ENCODE measurements at regions not wholly inside any gene's neighbourhood (a gene's known extent, or its start where the extent isn't known, plus 50 kb on each side); places are given as distances from the start of the nearest gene placed in this dataset.

DNA sequence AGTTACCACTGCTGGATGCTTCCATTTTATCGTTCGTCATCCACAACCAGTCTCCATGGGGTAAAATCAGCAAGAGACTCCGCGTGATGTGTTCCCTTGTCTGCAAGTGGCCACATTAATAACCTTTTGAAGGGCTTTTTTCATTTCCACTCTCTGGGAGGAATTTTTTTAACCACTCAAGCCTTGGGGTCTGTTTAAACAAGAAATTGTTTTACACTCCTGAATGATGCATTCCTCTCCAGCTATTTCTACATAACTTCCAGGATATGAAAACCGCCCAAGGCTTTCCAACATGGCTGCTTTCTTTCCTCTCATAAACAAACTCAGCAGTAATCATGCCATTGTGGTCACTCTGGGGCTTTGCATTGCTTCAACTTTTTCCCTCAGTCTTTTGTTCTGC is 217.2 kb upstream of the DAPK1 start:
- no peak overlapping the region for H3K4me2 ChIP-seq (ENCODE audit: low read length)
- H4K20me1 ChIP-seq (ENCODE audit: control insufficient read depth, insufficient read depth, low read depth, low read length) = no peaks in the 10 kb centered on the region
- no peaks in the 10 kb centered on the region for H3K36me3 ChIP-seq (ENCODE audit: control insufficient read depth, low read length)
- no peaks in the 10 kb centered on the region for H3F3A ChIP-seq (ENCODE audit: control insufficient read depth, insufficient read depth)
- H3K4me1 ChIP-seq (ENCODE audit: control insufficient read depth, low read length) = no peaks in the 10 kb centered on the region
- TF ChIP-seq EZH2phosphoT487 (IDR thresholded peaks at IDR 0.05; ENCODE audit: borderline replicate concordance, low read length) = no peak
- TF ChIP-seq, protein P1, sequence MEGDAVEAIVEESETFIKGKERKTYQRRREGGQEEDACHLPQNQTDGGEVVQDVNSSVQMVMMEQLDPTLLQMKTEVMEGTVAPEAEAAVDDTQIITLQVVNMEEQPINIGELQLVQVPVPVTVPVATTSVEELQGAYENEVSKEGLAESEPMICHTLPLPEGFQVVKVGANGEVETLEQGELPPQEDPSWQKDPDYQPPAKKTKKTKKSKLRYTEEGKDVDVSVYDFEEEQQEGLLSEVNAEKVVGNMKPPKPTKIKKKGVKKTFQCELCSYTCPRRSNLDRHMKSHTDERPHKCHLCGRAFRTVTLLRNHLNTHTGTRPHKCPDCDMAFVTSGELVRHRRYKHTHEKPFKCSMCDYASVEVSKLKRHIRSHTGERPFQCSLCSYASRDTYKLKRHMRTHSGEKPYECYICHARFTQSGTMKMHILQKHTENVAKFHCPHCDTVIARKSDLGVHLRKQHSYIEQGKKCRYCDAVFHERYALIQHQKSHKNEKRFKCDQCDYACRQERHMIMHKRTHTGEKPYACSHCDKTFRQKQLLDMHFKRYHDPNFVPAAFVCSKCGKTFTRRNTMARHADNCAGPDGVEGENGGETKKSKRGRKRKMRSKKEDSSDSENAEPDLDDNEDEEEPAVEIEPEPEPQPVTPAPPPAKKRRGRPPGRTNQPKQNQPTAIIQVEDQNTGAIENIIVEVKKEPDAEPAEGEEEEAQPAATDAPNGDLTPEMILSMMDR (IDR thresholded peaks at IDR 0.05; ENCODE audit: low read depth, low read length, poor library complexity, severe bottlenecking) = no peak
- H3K9me2 ChIP-seq (replicated peaks; ENCODE audit: control insufficient read depth, low read length) = no peaks in the 10 kb centered on the region
- H3K4me3 ChIP-seq (ENCODE audit: low read length) = no peak overlapping the region
- H3K27me3 ChIP-seq (ENCODE audit: control insufficient read depth, low read length) = no peaks in the 10 kb centered on the region
- H3K79me2 ChIP-seq (ENCODE audit: control insufficient read depth, low read length) = no peaks in the 10 kb centered on the region
- H3K27ac ChIP-seq (ENCODE audit: low read depth, low read length) = no peak overlapping the region
- no peaks in the 10 kb centered on the region for H3K9me3 ChIP-seq (ENCODE audit: control insufficient read depth, insufficient read depth, low read length)

DNA sequence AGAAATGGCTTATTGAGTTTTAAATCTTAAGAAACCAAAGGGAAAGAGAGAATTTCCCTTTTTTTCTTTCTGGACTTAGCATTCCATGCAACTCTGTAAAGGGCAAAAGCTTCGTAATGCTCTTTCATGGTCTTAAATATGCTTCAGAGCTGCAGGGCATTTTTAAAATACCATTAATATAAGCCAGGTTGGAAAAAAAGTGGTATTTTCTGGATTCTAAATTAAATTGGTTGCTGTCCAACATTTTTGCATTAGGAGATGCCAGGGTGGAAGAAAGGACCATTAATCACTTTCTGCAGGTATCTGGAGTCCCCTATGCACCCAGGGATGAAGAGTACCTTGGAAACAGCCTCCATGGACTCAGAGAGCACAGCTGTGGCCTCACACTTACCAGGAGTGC is 215.1 kb upstream of the DAPK1 start:
- Histone ChIP-seq H3K27me3 (ENCODE audit: control insufficient read depth, low read length) (no peaks in the 10 kb centered on the region), H3K4me3 (ENCODE audit: low read length) (no peak overlapping the region), H3K27ac (ENCODE audit: low read depth, low read length) (no peak overlapping the region), H4K20me1 (ENCODE audit: control insufficient read depth, insufficient read depth, low read depth, low read length) (no peaks in the 10 kb centered on the region), H3K79me2 (ENCODE audit: control insufficient read depth, low read length) (no peaks in the 10 kb centered on the region), H3F3A (ENCODE audit: control insufficient read depth, insufficient read depth) (no peaks in the 10 kb centered on the region), H3K36me3 (ENCODE audit: control insufficient read depth, low read length) (no peaks in the 10 kb centered on the region), H3K4me1 (ENCODE audit: control insufficient read depth, low read length) (no peaks in the 10 kb centered on the region), H3K9me3 (ENCODE audit: control insufficient read depth, insufficient read depth, low read length) (no peaks in the 10 kb centered on the region), H3K4me2 (ENCODE audit: low read length) (no peak overlapping the region), H3K9me2 (replicated peaks; ENCODE audit: control insufficient read depth, low read length) (no peaks in the 10 kb centered on the region)
- TF ChIP-seq, protein P1 (IDR thresholded peaks at IDR 0.05; ENCODE audit: low read depth, low read length, poor library complexity, severe bottlenecking) = no peak
- no peak for TF ChIP-seq EZH2phosphoT487 (IDR thresholded peaks at IDR 0.05; ENCODE audit: borderline replicate concordance, low read length)

DNA sequence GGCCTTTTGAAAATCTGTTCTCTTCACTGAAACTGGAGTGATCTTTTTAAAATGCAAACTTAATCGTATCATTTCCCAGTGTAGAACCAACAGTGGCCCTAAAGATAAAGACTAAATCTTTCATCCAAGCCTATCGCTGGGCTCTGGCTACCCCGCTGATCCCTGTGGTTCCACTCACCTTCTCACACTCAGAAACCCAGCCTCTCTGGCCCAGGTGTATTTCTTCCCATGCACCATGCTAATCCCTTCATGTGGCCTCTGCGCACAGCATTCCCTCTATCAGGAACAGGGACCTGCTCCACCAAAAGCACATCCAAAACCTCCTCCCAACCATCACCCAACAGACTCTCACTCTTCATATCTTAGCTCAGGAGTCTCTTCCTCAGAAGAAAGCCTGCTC is 214.1 kb upstream of the DAPK1 start:
- Histone ChIP-seq H3K4me2 (ENCODE audit: low read length) (no peak overlapping the region), H3F3A (ENCODE audit: control insufficient read depth, insufficient read depth) (no peaks in the 10 kb centered on the region), H3K4me3 (ENCODE audit: low read length) (no peak overlapping the region), H3K27me3 (ENCODE audit: control insufficient read depth, low read length) (no peaks in the 10 kb centered on the region), H3K9me3 (ENCODE audit: control insufficient read depth, insufficient read depth, low read length) (no peaks in the 10 kb centered on the region), H3K9me2 (replicated peaks; ENCODE audit: control insufficient read depth, low read length) (no peaks in the 10 kb centered on the region), H3K36me3 (ENCODE audit: control insufficient read depth, low read length) (no peaks in the 10 kb centered on the region), H3K27ac (ENCODE audit: low read depth, low read length) (no peak overlapping the region), H4K20me1 (ENCODE audit: control insufficient read depth, insufficient read depth, low read depth, low read length) (no peaks in the 10 kb centered on the region), H3K79me2 (ENCODE audit: control insufficient read depth, low read length) (no peaks in the 10 kb centered on the region), H3K4me1 (ENCODE audit: control insufficient read depth, low read length) (no peaks in the 10 kb centered on the region)
- TF ChIP-seq, protein P1 (IDR thresholded peaks at IDR 0.05; ENCODE audit: low read depth, low read length, poor library complexity, severe bottlenecking) = no peak
- TF ChIP-seq EZH2phosphoT487 (IDR thresholded peaks at IDR 0.05; ENCODE audit: borderline replicate concordance, low read length) = no peak

All from DOHH2 (cell line).